HCT116 (cell line): ENCODE measurements at regions not wholly inside any gene's neighbourhood (a gene's known extent, or its start where the extent isn't known, plus 50 kb on each side); places are given as distances from the start of the nearest gene placed in this dataset.

ENCODE experiments used
- ATAC-seq: fragments of 200-7000 bp; cut with Tn5 transposase; 2 replicates; pipeline ENCODE4 v1.9.1; 2020; ENCODE audit warnings: mild to moderate bottlenecking, moderate library complexity
- BruUV-seq: library from RNA; stranded (reverse); fragments of 400-500 nt; replicated peaks from 2 replicates; lab custom pipeline; 2021; lab: Mats Ljungman, UMichigan
- CTCF ChIA-PET: fragments of 300-600 bp; sonication (Branson Sonifier 250); formaldehyde crosslinking; loops from one replicate; lab custom pipeline; 2021; ENCODE audit warnings: antibody characterized with exemption; lab: Charles Lee
- POLR2A ChIA-PET: fragments of 300-600, 350-600 bp; sonication (Branson Sonifier 250); formaldehyde crosslinking; loops from one replicate; lab custom pipeline; 2021; ENCODE audit warnings: antibody characterized with exemption; lab: Charles Lee
- RAD21 ChIA-PET, 2 experiments: fragments of 300-600 bp; sonication (Branson Sonifier 250); formaldehyde crosslinking; loops; one replicate each; lab custom pipeline; 2023; ENCODE audit warnings: low total read pairs in 2 of 2; ENCODE audit not compliant: uncharacterized antibody in 2 of 2, unreplicated experiment in 2 of 2, low non-redundant PET in 1 of 2; lab: Charles Lee
- DNase-seq: peaks from one replicate; pipeline ENCODE4 v3.0.0-alpha.2; 2010; ENCODE audit warnings: low read depth, low spot score
- H2AFZ ChIP-seq: fragments of 200-600 bp; shearing (Covaris generic), sonication (generic); 2 replicates; pipeline ENCODE4 v1.6.1; 2017; ENCODE audit warnings: low read depth, mixed run types, mixed read lengths, antibody characterized with exemption, low read length; ENCODE audit not compliant: poor library complexity, severe bottlenecking
- H3K27ac ChIP-seq: 2 replicates; pipeline ENCODE4 v1.5.1; 2012; ENCODE audit warnings: low read depth, low read length
- H3K27me3 ChIP-seq: fragments of 200-600 bp; sonication (generic); 2 replicates; pipeline ENCODE4 v1.6.1; 2016; ENCODE audit warnings: mixed run types, low read length, mixed read lengths; ENCODE audit not compliant: insufficient read depth
- H3K36me3 ChIP-seq, 2 experiments: fragments of 200-500 bp in 1 of 2; fragments of 200-600 bp in 1 of 2; sonication (Bioruptor generic) in 1 of 2; sonication (generic) in 1 of 2; 2 replicates each; pipeline versions ENCODE4 v1.5.1 to v1.6.1; 2014 to 2016; ENCODE audit warnings: low read length in 2 of 2, inconsistent platforms in 1 of 2, mixed read lengths in 1 of 2, mixed run types in 1 of 2; ENCODE audit not compliant: insufficient read depth in 2 of 2, control insufficient read depth in 1 of 2
- H3K4me1 ChIP-seq, 2 experiments: fragments of 200-600 bp in 1 of 2; sonication (generic) in 1 of 2; 2 replicates each; pipeline versions ENCODE4 v1.5.1 to v1.6.1; 2012 to 2017; ENCODE audit warnings: low read length in 2 of 2, inconsistent platforms in 1 of 2, mild to moderate bottlenecking in 1 of 2, mixed read lengths in 1 of 2, mixed run types in 1 of 2, moderate library complexity in 1 of 2; ENCODE audit not compliant: insufficient read depth in 2 of 2, control insufficient read depth in 1 of 2
- H3K4me2 ChIP-seq: fragments of 200-600 bp; sonication (generic); 2 replicates; pipeline ENCODE4 v1.6.1; 2017; ENCODE audit warnings: mixed run types, low read length, mixed read lengths
- H3K4me3 ChIP-seq, 2 experiments: fragments of 200-600 bp in 1 of 2; sonication (generic) in 1 of 2; replicated peaks in 1 of 2; 2 replicates each; pipeline ENCODE4 v1.5.1; 2011 to 2016; ENCODE audit warnings: low read length in 2 of 2, control low read depth in 1 of 2, low read depth in 1 of 2, mild to moderate bottlenecking in 1 of 2, mixed read lengths in 1 of 2, mixed run types in 1 of 2
- H3K79me2 ChIP-seq: fragments of 200-600 bp; sonication (generic); 2 replicates; pipeline ENCODE4 v1.6.1; 2017; ENCODE audit warnings: mild to moderate bottlenecking, mixed run types, low read length, moderate library complexity, mixed read lengths; ENCODE audit not compliant: insufficient read depth
- H3K9ac ChIP-seq: fragments of 200-600 bp; sonication (generic); 2 replicates; pipeline ENCODE4 v1.6.1; 2016; ENCODE audit warnings: low read length, mixed read lengths
- H3K9me2 ChIP-seq: fragments of 200-600 bp; sonication (generic), shearing (Covaris generic); 2 replicates; pipeline ENCODE4 v1.6.1; 2017; ENCODE audit warnings: mixed run types, mild to moderate bottlenecking, moderate library complexity; ENCODE audit not compliant: insufficient read depth
- H3K9me3 ChIP-seq, 2 experiments: fragments of 200-500 bp in 1 of 2; fragments of 200-600 bp in 1 of 2; sonication (Bioruptor generic) in 1 of 2; sonication (generic) in 1 of 2; 2 replicates each; pipeline ENCODE4 v1.6.1; 2014 to 2017; ENCODE audit warnings: low read length in 2 of 2, mixed read lengths in 2 of 2, inconsistent platforms in 1 of 2, low read depth in 1 of 2, mild to moderate bottlenecking in 1 of 2, mixed run types in 1 of 2, moderate library complexity in 1 of 2; ENCODE audit not compliant: control insufficient read depth in 1 of 2, insufficient read depth in 1 of 2
- H4K20me1 ChIP-seq: fragments of 200-600 bp; sonication (generic), shearing (Covaris generic); 2 replicates; pipeline ENCODE4 v1.6.1; 2017; ENCODE audit warnings: mixed run types, mild to moderate bottlenecking, moderate library complexity; ENCODE audit not compliant: insufficient read depth
- CTCF ChIP-seq, 3 experiments: fragments of 200-600 bp in 1 of 3; sonication (generic) in 1 of 3; IDR thresholded peaks in 2 of 3; conservative IDR thresholded peaks in 1 of 3; 2 replicates each; pipeline ENCODE4 v1.5.1; 2012 to 2017; ENCODE audit warnings: low read depth in 2 of 3, low read length in 2 of 3, antibody characterized with exemption in 1 of 3, borderline replicate concordance in 1 of 3, control low read depth in 1 of 3, mild to moderate bottlenecking in 1 of 3, mixed read lengths in 1 of 3, mixed run types in 1 of 3, moderate library complexity in 1 of 3; ENCODE audit not compliant: insufficient read depth in 1 of 3
- EGR1 ChIP-seq: IDR thresholded peaks from 2 replicates; pipeline ENCODE4 v1.6.1; 2012; ENCODE audit warnings: low read depth
- ELF1 ChIP-seq: IDR thresholded peaks from 2 replicates; pipeline ENCODE4 v1.6.1; 2012; ENCODE audit warnings: low read depth, borderline replicate concordance
- EZH2phosphoT487 ChIP-seq: fragments of 200-600 bp; IDR thresholded peaks from 2 replicates; pipeline ENCODE4 v1.6.1; 2018; ENCODE audit warnings: antibody characterized with exemption, borderline replicate concordance
- FOSL1 ChIP-seq: IDR thresholded peaks from 2 replicates; pipeline ENCODE4 v1.6.1; 2012; ENCODE audit warnings: low read depth
- JUND ChIP-seq: IDR thresholded peaks from 2 replicates; pipeline ENCODE4 v1.6.1; 2012
- MAX ChIP-seq: IDR thresholded peaks from 2 replicates; pipeline ENCODE4 v1.6.1; 2012
- POLR2A ChIP-seq: IDR thresholded peaks from 2 replicates; pipeline ENCODE4 v1.7.0; 2011; ENCODE audit warnings: borderline replicate concordance; ENCODE audit not compliant: insufficient read depth, insufficient read length; ENCODE audit errors: extremely low read depth
- POLR2AphosphoS5 ChIP-seq: IDR thresholded peaks from 2 replicates; pipeline ENCODE4 v1.6.1; 2011; ENCODE audit warnings: mild to moderate bottlenecking, low read depth, low read length, moderate library complexity
- RAD21 ChIP-seq: IDR thresholded peaks from 2 replicates; pipeline ENCODE4 v1.6.1; 2012; ENCODE audit warnings: low read depth, mild to moderate bottlenecking
- SIN3A ChIP-seq: IDR thresholded peaks from 2 replicates; pipeline ENCODE4 v1.6.1; 2012; ENCODE audit warnings: low read depth
- SP1 ChIP-seq: IDR thresholded peaks from 2 replicates; pipeline ENCODE4 v1.6.1; 2012; ENCODE audit warnings: low read depth
- TCF7L2 ChIP-seq: IDR thresholded peaks from 2 replicates; pipeline ENCODE4 v1.7.0; 2011; ENCODE audit warnings: borderline replicate concordance, inconsistent platforms; ENCODE audit not compliant: insufficient read depth, insufficient read length; ENCODE audit errors: extremely low read depth
- YY1 ChIP-seq: IDR thresholded peaks from 2 replicates; pipeline ENCODE4 v1.6.1; 2011; ENCODE audit warnings: low read length, low read depth, moderate library complexity, mild to moderate bottlenecking; ENCODE audit not compliant: insufficient replicate concordance; ENCODE audit errors: extremely low read depth
- ZFX ChIP-seq: fragments of 450-650 bp; IDR thresholded peaks from 2 replicates; pipeline ENCODE4 v1.6.1; 2017
- ZNF274 ChIP-seq: fragments of 200-500 bp; sonication (Bioruptor generic); IDR thresholded peaks from 2 replicates; pipeline ENCODE4 v1.6.1; 2014; ENCODE audit warnings: mild to moderate bottlenecking, low read depth, low read length, inconsistent platforms
- intact Hi-C: fragments of 100-400 bp; cut with micrococcal nuclease; formaldehyde crosslinking; loops from 2 replicates; pipeline ENCODE4 v1.10.0; 2022
- TF ChIP-seq, protein P1 (sequence below): IDR thresholded peaks from 2 replicates; pipeline ENCODE4 v1.6.1; 2011; ENCODE audit warnings: mild to moderate bottlenecking, low read length, moderate library complexity; ENCODE audit not compliant: insufficient replicate concordance; ENCODE audit errors: extremely low read depth

- H3K4me3 ChIP-seq: no peak overlapping the region
- no peak overlapping the region for H3K9ac ChIP-seq
- DNase-seq: no peak
- no peak overlapping the region for H2AFZ ChIP-seq
- H3K79me2 ChIP-seq: no peaks in the 10 kb centered on the region
- H3K9me3 ChIP-seq: no peaks in the 10 kb centered on the region
- intact Hi-C loops: no loop called here
- H4K20me1 ChIP-seq: no peaks in the 10 kb centered on the region
- BruUV-seq: no TSS peak
- no peaks in the 10 kb centered on the region for H3K9me2 ChIP-seq
- no peaks in the 10 kb centered on the region for H3K36me3 ChIP-seq
- no peaks in the 10 kb centered on the region for H3K27me3 ChIP-seq
- no peak overlapping the region for H3K27ac ChIP-seq
- no peaks in the 10 kb centered on the region for H3K4me1 ChIP-seq
- H3K4me2 ChIP-seq: no peak overlapping the region
- ChIA-PET POLR2A (no interaction called here), CTCF (no interaction called here), RAD21 (no interaction called here)
- TF ChIP-seq ZNF274 (no peak), ELF1 (no peak), MAX (no peak), RAD21 (no peak), SP1 (no peak), POLR2A (no peak), EGR1 (no peak), CTCF (IDR thresholded peaks at IDR 0.05 in 2 of 3, conservative IDR thresholded peaks at IDR 0.05 in 1 of 3; ENCODE audit: borderline replicate concordance in 1 of 3, insufficient read depth in 1 of 3, low read depth in 2 of 3, low read length in 2 of 3) (no peak), YY1 (no peak), ZFX (no peak), JUND (no peak), EZH2phosphoT487 (no peak), FOSL1 (no peak), TCF7L2 (no peak), POLR2AphosphoS5 (no peak), SIN3A (no peak)
- TF ChIP-seq, protein P1, sequence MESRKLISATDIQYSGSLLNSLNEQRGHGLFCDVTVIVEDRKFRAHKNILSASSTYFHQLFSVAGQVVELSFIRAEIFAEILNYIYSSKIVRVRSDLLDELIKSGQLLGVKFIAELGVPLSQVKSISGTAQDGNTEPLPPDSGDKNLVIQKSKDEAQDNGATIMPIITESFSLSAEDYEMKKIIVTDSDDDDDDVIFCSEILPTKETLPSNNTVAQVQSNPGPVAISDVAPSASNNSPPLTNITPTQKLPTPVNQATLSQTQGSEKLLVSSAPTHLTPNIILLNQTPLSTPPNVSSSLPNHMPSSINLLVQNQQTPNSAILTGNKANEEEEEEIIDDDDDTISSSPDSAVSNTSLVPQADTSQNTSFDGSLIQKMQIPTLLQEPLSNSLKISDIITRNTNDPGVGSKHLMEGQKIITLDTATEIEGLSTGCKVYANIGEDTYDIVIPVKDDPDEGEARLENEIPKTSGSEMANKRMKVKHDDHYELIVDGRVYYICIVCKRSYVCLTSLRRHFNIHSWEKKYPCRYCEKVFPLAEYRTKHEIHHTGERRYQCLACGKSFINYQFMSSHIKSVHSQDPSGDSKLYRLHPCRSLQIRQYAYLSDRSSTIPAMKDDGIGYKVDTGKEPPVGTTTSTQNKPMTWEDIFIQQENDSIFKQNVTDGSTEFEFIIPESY: no peak
- no peak for ATAC-seq
Observed at GRCh38 chrY:12623204-12623603, 77.8 kb upstream of the USP9Y start.
